AG09309 (cell line): ENCODE measurements at regions not wholly inside any gene's neighbourhood (a gene's known extent, or its start where the extent isn't known, plus 50 kb on each side); places are given as distances from the start of the nearest gene placed in this dataset.

Experiments
- DNase-seq: peaks from one replicate; pipeline ENCODE4 v3.0.0-alpha.2; 2010; ENCODE audit warnings: low read depth
- H3K4me3 ChIP-seq: 2 replicates; pipeline ENCODE4 v1.5.1; 2011; ENCODE audit warnings: mild to moderate bottlenecking, low read depth, low read length, moderate library complexity; ENCODE audit not compliant: control insufficient read depth
- TF ChIP-seq, protein P1 (sequence below): IDR thresholded peaks from 2 replicates; pipeline ENCODE4 v1.5.1; 2011; ENCODE audit warnings: mild to moderate bottlenecking, low read depth, low read length, inconsistent platforms; ENCODE audit not compliant: insufficient read depth, control insufficient read depth; ENCODE audit errors: missing control alignments

DNA sequence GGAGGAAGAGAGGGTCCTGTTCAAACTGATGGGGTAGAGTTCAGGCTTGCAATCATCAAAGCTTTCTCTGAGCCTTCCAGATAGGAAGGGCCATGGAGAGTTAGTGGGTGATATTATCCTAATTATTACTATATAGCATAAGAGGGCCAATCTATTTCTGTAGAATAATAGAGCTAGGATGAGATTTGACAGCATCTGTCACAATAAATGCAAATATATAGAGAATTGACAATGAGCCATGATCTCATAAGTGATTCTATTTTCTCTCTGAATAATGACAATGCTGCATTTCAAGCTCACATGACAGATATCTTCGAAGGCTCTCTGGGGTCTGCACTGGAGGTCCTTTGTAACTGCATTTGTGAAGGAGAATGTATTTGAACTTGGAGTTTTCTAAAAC, 521.9 kb upstream of the CELF4 start:
- TF ChIP-seq, protein P1, sequence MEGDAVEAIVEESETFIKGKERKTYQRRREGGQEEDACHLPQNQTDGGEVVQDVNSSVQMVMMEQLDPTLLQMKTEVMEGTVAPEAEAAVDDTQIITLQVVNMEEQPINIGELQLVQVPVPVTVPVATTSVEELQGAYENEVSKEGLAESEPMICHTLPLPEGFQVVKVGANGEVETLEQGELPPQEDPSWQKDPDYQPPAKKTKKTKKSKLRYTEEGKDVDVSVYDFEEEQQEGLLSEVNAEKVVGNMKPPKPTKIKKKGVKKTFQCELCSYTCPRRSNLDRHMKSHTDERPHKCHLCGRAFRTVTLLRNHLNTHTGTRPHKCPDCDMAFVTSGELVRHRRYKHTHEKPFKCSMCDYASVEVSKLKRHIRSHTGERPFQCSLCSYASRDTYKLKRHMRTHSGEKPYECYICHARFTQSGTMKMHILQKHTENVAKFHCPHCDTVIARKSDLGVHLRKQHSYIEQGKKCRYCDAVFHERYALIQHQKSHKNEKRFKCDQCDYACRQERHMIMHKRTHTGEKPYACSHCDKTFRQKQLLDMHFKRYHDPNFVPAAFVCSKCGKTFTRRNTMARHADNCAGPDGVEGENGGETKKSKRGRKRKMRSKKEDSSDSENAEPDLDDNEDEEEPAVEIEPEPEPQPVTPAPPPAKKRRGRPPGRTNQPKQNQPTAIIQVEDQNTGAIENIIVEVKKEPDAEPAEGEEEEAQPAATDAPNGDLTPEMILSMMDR = no peak
- DNase-seq = no peak
- H3K4me3 ChIP-seq = no peak overlapping the region

DNA sequence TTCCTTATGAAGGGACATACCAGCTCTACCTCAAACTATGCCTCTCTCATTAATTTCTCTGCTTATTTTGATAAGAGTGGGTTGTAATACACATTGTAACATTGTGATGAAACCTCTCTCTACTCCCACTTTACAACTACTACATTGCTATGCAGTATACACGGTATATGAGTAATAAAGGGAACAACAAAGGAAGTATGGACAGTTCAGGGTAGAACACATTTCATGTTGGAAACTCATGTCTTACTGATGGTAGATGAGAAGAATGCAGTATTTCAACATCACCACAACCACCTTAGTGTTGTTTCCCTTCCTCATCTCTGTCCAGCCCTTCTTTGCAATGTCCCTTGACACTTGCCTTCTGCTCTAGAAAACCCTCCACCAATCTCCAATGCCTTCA, 515.9 kb upstream of the CELF4 start:
- no peak for DNase-seq

DNA sequence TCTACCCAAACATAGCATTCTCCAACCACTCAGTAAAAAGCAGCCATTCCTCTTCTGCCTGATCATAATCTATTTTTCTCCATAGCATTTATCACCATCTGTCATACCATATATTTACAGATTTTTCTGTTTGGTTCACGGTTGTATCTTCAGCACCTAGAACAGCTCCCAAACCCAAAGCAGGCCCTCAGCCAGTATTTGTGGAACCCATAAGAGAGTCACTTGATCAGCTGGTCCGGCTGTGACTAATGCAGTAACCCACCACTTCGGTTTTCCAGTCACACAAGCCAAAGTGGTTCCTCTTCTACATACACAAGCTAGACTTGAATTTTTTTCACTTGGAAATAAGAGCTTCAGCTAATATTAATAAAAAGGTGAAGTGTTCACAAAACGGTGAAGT, 511.6 kb upstream of the CELF4 start:
- H3K4me3 ChIP-seq = no peak overlapping the region
- no peak for DNase-seq
- TF ChIP-seq, protein P1 = no peak

More for the DNA sequence above, 515.9 kb upstream of the CELF4 start:
- H3K4me3 ChIP-seq = no peak overlapping the region
- TF ChIP-seq, protein P1 = no peak

DNA sequence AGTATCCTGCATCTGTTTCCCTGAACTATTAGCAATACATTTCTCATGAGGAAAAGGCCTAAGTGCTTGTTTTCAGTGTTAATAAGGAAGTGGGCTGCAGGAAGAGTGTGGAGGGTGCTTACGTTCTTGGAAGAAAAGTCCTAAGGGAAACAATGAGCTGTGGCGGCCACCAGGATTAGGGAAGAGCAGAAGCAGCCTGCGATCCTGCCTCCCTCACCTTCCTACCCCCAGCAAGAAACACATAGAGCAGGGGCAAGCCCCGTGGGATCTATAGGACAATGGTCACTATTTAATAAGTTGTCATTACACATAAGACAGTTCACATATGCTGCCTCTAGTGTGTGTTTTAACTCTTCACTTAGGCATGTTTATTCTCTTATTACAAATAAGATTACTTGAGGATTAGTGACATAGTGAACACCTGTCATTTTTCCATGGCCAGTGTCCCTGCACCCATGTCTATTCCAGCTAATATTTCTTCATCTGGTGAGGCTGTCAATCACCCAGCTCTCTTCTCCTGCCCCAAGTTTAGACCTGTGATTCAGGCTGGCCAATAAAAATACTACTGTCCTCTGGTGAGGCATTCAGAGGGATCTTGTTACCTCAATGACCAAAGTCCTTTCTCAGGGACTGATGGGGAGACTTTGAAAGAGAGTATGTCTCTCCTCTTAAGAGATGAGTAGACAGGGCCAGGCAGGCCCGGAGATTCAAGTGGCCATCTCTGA, 510.9 kb upstream of the CELF4 start:
- no peak for DNase-seq
- TF ChIP-seq, protein P1 = no peak
- H3K4me3 ChIP-seq = no peak overlapping the region

DNA sequence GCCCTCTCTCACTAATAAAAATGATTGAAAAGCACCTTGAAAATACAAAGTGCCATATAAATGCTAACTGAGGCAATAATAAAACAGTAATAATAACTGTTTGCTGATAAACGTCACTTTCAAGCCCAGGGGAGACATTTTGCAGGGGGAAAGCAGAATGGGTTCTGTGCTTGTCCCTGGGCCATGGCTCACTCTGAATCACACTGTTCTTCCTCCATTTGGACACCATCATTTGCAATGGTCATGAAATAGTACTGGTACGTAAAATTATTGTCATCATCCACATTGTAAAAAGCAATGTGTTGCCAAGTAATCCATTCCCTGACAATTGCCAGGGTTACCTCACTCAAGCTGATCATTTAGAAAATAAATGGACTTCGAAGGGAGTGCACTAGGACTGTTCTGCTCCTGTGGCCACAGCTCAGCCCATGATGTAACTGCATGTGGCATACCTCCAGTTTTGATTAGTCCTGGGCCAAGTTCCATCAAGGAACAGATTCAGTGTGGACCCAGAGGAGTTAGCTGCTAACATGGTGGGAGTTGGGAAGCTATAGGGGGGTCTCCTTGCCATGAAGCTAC, 508.8 kb upstream of the CELF4 start:
- TF ChIP-seq, protein P1 = no peak
- H3K4me3 ChIP-seq = no peak overlapping the region
- DNase-seq = no peak

DNA sequence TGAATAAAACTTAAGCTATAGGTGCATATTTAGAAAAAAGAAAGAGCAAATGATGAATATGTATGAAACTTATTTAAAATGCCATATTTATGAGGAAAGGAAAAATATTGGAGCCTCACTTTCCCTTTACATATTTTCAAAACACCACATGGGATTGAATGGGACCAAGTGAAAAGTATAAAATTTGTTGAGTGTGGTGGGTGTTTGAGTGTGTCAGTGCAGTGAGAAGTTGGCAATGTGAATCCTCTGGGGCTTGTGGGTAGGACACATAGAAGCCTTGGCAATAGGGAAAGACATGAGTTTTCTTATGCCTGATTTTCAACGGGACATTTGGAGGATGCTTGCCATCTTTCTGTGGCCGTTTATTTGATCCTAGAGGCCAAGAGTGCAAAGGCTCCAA, 502.2 kb upstream of the CELF4 start:
- no peak overlapping the region for H3K4me3 ChIP-seq
- TF ChIP-seq, protein P1 = no peak

More for the DNA sequence above, 502.2 kb upstream of the CELF4 start:
- DNase-seq = no peak
